Dermis blood vessel endothelial cell (primary cell): ENCODE measurements at regions not wholly inside any gene's neighbourhood (a gene's known extent, or its start where the extent isn't known, plus 50 kb on each side); places are given as distances from the start of the nearest gene placed in this dataset.

Source experiments
- DNase-seq: peaks from one replicate; pipeline ENCODE4 v3.0.0; 2010

GRCh38 chr2:19232312-19232711 is 126.1 kb downstream of the OSR1 start:
- no peak for DNase-seq

GRCh38 chr2:19231625-19232024 is 126.8 kb downstream of the OSR1 start:
- no peak for DNase-seq

- DNase-seq = no peak
Measured at GRCh38 chr2:19230626-19231025, 127.8 kb downstream of the OSR1 start.

GRCh38 chr2:19228715-19229114 is 129.7 kb downstream of the OSR1 start:
- DNase-seq = no peak

GRCh38 chr2:19228181-19228593 is 130.2 kb downstream of the OSR1 start:
- no peak for DNase-seq

- no peak for DNase-seq
Measured at GRCh38 chr2:19226871-19227270, 131.6 kb downstream of the OSR1 start.

- DNase-seq = no peak
Measured at GRCh38 chr2:19226386-19226785, 132.0 kb downstream of the OSR1 start.

GRCh38 chr2:19225931-19226330 is 132.5 kb downstream of the OSR1 start:
- no peak for DNase-seq

- no peak for DNase-seq
Measured at GRCh38 chr2:19225126-19225525, 133.3 kb downstream of the OSR1 start.

GRCh38 chr2:19224486-19224885 is 133.9 kb downstream of the OSR1 start:
- DNase-seq = no peak

- DNase-seq = no peak
Measured at GRCh38 chr2:19224011-19224410, 134.4 kb downstream of the OSR1 start.

GRCh38 chr2:19219060-19219459 is 139.4 kb downstream of the OSR1 start:
- no peak for DNase-seq

- DNase-seq = no peak
Measured at GRCh38 chr2:19218166-19218565, 140.3 kb downstream of the OSR1 start.

- DNase-seq = no peak
Measured at GRCh38 chr2:19216676-19217602, 141.5 kb downstream of the OSR1 start.

GRCh38 chr2:19216238-19216637 is 142.2 kb downstream of the OSR1 start:
- no peak for DNase-seq

GRCh38 chr2:19214682-19215391 is 143.6 kb downstream of the OSR1 start:
- no peak for DNase-seq

GRCh38 chr2:19209575-19210341 is 148.7 kb downstream of the OSR1 start:
- no peak for DNase-seq

- DNase-seq = no peak
Measured at GRCh38 chr2:19208479-19209199, 149.8 kb downstream of the OSR1 start.

- no peak for DNase-seq
Measured at GRCh38 chr2:19207452-19207851, 151.0 kb downstream of the OSR1 start.

- DNase-seq = no peak
Measured at GRCh38 chr2:19205983-19206533, 152.4 kb downstream of the OSR1 start.

- no peak for DNase-seq
Measured at GRCh38 chr2:19203866-19204265, 154.6 kb downstream of the OSR1 start.

- DNase-seq = no peak
Measured at GRCh38 chr2:19201911-19202462, 156.4 kb downstream of the OSR1 start.
